HUES64 (cell line): ENCODE measurements at regions not wholly inside any gene's neighbourhood (a gene's known extent, or its start where the extent isn't known, plus 50 kb on each side); places are given as distances from the start of the nearest gene placed in this dataset.

Experiments used
- H3K27ac ChIP-seq: 2 replicates; pipeline ENCODE4 v1.7.0; 2013; ENCODE audit warnings: low read depth, low read length, inconsistent platforms
- H3K27me3 ChIP-seq: 2 replicates; pipeline ENCODE4 v1.6.1; 2013; ENCODE audit warnings: mild to moderate bottlenecking, low read length; ENCODE audit not compliant: insufficient read depth
- H3K36me3 ChIP-seq: 2 replicates; pipeline ENCODE4 v1.6.1; 2013; ENCODE audit warnings: mild to moderate bottlenecking, low read length; ENCODE audit not compliant: insufficient read depth
- H3K4me1 ChIP-seq: 2 replicates; pipeline ENCODE4 v1.6.1; 2013; ENCODE audit warnings: mild to moderate bottlenecking, low read length, moderate library complexity; ENCODE audit not compliant: insufficient read depth
- H3K4me3 ChIP-seq: 2 replicates; pipeline ENCODE4 v1.5.1; 2013; ENCODE audit warnings: mild to moderate bottlenecking, low read length, moderate library complexity
- H3K9ac ChIP-seq: 2 replicates; pipeline ENCODE4 v1.6.1; 2013; ENCODE audit warnings: mild to moderate bottlenecking, low read depth, low read length
- H3K9me3 ChIP-seq: 2 replicates; pipeline ENCODE4 v1.6.1; 2013; ENCODE audit warnings: low read depth, low read length; ENCODE audit not compliant: insufficient read depth
- WGBS: fragments of 150-250, 120-280 bp; methylation state at CpG from one replicate; pipeline ENCODE4 v1.1.7; 2013; ENCODE audit warnings: missing lambda C conversion rate; 5-methylcytosine and 5-hydroxymethylcytosine counted together

GRCh38 chr9:16172796-16173195 is 620.0 kb downstream of the CCDC171 start:
- no peak overlapping the region for H3K4me3 ChIP-seq
- H3K36me3 ChIP-seq, result no peaks in the 10 kb centered on the region
- no peak overlapping the region for H3K9ac ChIP-seq
- H3K27me3 ChIP-seq, result no peaks in the 10 kb centered on the region
- 96% methylated on average over 4 of the region's 5 CpGs for WGBS
- no peaks in the 10 kb centered on the region for H3K4me1 ChIP-seq
- H3K27ac ChIP-seq, result no peak overlapping the region
- H3K9me3 ChIP-seq, result no peaks in the 10 kb centered on the region

DNA sequence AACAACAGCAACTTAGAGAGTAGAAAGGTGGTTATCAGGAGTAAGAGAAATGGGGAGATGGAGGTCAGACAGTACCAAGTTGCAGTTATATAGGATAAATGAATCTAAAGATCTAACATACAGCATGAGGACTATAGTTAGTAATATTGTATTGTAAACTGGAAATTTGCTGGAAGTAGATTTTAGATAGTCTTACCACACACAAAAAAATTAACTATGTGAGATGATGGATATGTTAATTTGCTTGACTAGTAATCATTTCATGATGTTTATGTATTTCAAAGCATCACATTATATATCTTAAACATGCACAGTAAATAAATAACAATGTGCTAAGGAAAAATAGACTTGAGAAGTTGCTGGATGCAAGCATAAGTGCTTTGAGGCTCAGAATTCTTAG is 622.1 kb downstream of the CCDC171 start:
- Histone ChIP-seq H3K9ac (no peak overlapping the region), H3K27me3 (no peaks in the 10 kb centered on the region), H3K4me3 (no peak overlapping the region), H3K9me3 (no peaks in the 10 kb centered on the region), H3K4me1 (no peaks in the 10 kb centered on the region), H3K27ac (no peak overlapping the region), H3K36me3 (no peaks in the 10 kb centered on the region)

GRCh38 chr9:16175461-16175860 is 622.6 kb downstream of the CCDC171 start:
- Histone ChIP-seq H3K9me3 (no peaks in the 10 kb centered on the region), H3K36me3 (no peaks in the 10 kb centered on the region), H3K4me3 (no peak overlapping the region), H3K27me3 (no peaks in the 10 kb centered on the region), H3K27ac (no peak overlapping the region), H3K4me1 (no peaks in the 10 kb centered on the region), H3K9ac (no peak overlapping the region)
- 94% methylated on average over 3 of the region's 3 CpGs for WGBS

DNA sequence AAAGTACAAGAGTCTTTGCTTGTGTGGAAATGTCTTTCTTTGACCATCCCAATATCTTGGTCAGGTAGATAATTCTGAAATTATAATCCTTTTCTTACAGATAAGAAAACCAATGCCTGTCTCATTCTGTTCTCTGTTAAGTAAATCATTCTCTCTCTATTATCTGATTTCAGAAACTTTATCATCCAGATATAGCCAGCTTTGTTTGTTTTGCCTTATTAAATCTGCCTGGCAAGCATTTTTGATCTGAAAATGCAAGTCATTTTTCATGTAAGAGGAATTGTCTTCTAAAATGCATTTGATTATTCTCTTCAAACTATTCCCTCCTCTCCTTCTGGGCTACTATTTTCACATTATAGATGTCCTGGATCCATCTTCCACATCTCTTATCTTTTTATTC is 625.5 kb downstream of the CCDC171 start:
- Histone ChIP-seq H3K27me3 (no peaks in the 10 kb centered on the region), H3K36me3 (no peaks in the 10 kb centered on the region), H3K4me1 (no peaks in the 10 kb centered on the region), H3K4me3 (no peak overlapping the region), H3K27ac (no peak overlapping the region), H3K9ac (no peak overlapping the region), H3K9me3 (no peaks in the 10 kb centered on the region)

DNA sequence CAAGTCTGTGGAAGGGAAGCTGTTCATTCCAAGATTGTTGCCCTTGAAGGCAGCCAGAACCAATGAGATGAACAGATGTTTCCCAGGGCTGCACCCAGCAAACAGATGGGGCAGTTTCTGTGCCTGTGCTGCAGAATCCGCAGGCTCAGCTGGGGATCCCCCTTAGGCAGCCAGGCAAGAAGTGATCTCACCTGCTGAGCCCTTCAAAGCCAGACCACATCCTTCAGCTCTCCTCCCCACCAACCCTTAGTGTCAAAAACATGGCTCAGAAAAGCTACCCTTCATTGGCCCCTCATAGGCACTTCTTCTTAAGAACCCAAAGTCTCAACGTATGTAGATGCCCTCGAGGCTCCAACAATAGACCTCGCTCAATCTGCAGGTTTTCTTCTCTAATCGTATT is 626.7 kb downstream of the CCDC171 start:
- 86% methylated on average over 5 of the region's 5 CpGs for WGBS
- Histone ChIP-seq H3K27me3 (no peaks in the 10 kb centered on the region), H3K36me3 (no peaks in the 10 kb centered on the region), H3K9ac (no peak overlapping the region), H3K27ac (no peak overlapping the region), H3K9me3 (no peaks in the 10 kb centered on the region), H3K4me1 (no peaks in the 10 kb centered on the region), H3K4me3 (no peak overlapping the region)

DNA sequence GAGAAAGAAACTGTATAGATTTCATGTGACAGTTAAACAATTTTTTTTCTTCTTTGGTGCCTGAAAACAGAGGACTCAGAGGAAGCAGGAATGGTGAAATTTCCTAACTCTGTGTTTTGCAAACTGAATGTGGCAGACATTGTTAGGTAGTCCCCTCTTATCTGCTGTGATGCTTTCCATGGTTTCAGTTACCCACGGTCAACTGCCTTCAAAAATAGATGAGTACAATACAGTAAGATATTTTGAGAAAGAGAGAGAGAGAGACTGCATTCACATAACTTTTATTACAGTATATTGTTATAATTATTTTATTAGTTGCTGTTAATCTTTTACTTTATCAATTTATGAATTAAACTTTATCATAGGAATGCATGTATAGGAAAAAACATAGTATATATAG is 627.2 kb downstream of the CCDC171 start:
- Histone ChIP-seq H3K4me3 (no peak overlapping the region), H3K9ac (no peak overlapping the region), H3K9me3 (no peaks in the 10 kb centered on the region), H3K27me3 (no peaks in the 10 kb centered on the region), H3K36me3 (no peaks in the 10 kb centered on the region), H3K27ac (no peak overlapping the region), H3K4me1 (no peaks in the 10 kb centered on the region)
- 83% methylated on average over 1 of the region's 1 CpG for WGBS

GRCh38 chr9:16180546-16180945 is 627.7 kb downstream of the CCDC171 start:
- no peak overlapping the region for H3K4me3 ChIP-seq
- H3K9me3 ChIP-seq, result no peaks in the 10 kb centered on the region
- H3K27me3 ChIP-seq, result no peaks in the 10 kb centered on the region
- no peaks in the 10 kb centered on the region for H3K4me1 ChIP-seq
- 83% methylated on average over 2 of the region's 2 CpGs for WGBS
- H3K36me3 ChIP-seq, result no peaks in the 10 kb centered on the region
- no peak overlapping the region for H3K9ac ChIP-seq
- no peak overlapping the region for H3K27ac ChIP-seq

GRCh38 chr9:16181539-16181938 is 628.7 kb downstream of the CCDC171 start:
- WGBS, result 84% methylated on average over 2 of the region's 3 CpGs

DNA sequence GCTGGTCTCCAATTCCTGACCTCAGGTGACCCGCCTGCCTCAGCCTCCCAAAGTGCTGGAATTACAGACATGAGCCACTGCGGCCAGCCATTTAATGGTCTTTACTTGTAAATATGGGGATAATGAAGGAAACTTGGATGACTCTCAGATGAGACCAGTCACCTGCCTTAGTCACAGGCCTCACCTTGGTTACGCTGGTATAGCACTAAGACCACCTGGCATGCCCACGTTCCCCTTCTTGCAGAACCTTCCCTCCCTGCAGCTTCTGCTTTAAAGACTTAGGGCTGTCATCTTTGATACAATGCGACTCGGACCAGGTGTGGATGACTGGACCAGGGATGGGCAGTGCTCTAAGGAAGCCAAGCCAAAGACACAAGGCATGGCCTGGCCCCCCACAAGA is 629.9 kb downstream of the CCDC171 start:
- WGBS, result 97% methylated on average over 6 of the region's 6 CpGs
- H3K4me3 ChIP-seq, result no peak overlapping the region
- H3K4me1 ChIP-seq, result no peaks in the 10 kb centered on the region

More at GRCh38 chr9:16181539-16181938, 628.7 kb downstream of the CCDC171 start:
- Histone ChIP-seq H3K4me1 (no peaks in the 10 kb centered on the region), H3K4me3 (no peak overlapping the region), H3K27me3 (no peaks in the 10 kb centered on the region), H3K9ac (no peak overlapping the region), H3K9me3 (no peaks in the 10 kb centered on the region), H3K27ac (no peak overlapping the region), H3K36me3 (no peaks in the 10 kb centered on the region)

GRCh38 chr9:16184964-16185646 is 632.3 kb downstream of the CCDC171 start:
- Histone ChIP-seq H3K9ac (no peak overlapping the region), H3K36me3 (no peaks in the 10 kb centered on the region), H3K9me3 (peaks cover 6% of the 10 kb centered on the region; the same call in 1 of the 2 replicates), H3K27me3 (no peaks in the 10 kb centered on the region), H3K27ac (no peak overlapping the region), H3K4me1 (no peaks in the 10 kb centered on the region), H3K4me3 (no peak overlapping the region)
- 96% methylated on average over 3 of the region's 4 CpGs for WGBS

More for the DNA sequence above, 629.9 kb downstream of the CCDC171 start:
- Histone ChIP-seq H3K36me3 (no peaks in the 10 kb centered on the region), H3K9ac (no peak overlapping the region), H3K27me3 (no peaks in the 10 kb centered on the region), H3K9me3 (no peaks in the 10 kb centered on the region), H3K27ac (no peak overlapping the region)

- WGBS, result 96% methylated on average over 3 of the region's 3 CpGs
- H3K9me3 ChIP-seq, result peaks cover 6% of the 10 kb centered on the region; the same call in 1 of the 2 replicates
- H3K9ac ChIP-seq, result no peak overlapping the region
- H3K27ac ChIP-seq, result no peak overlapping the region
- no peaks in the 10 kb centered on the region for H3K36me3 ChIP-seq
- H3K27me3 ChIP-seq, result no peaks in the 10 kb centered on the region
- H3K4me1 ChIP-seq, result peaks cover 14% of the 10 kb centered on the region; the same call in 1 of the 2 replicates
- no peak overlapping the region for H3K4me3 ChIP-seq
Observed at GRCh38 chr9:16191191-16191590, 638.3 kb downstream of the CCDC171 start.
